Stimulated activated CD4-positive, alpha-beta T cell treated with anti-CD3 and anti-CD28 coated beads, Interleukin-2, amount 100 ng/mL, for 48 hours (primary cell): ENCODE measurements at regions not wholly inside any gene's neighbourhood (a gene's known extent, or its start where the extent isn't known, plus 50 kb on each side); places are given as distances from the start of the nearest gene placed in this dataset.

ENCODE experiments used
- DNase-seq, 2 donors: peaks; one replicate each; pipeline ENCODE4 v3.0.0-alpha.2; 2020

GRCh38 chr4:11609751-11610150 lies 181.1 kb upstream of the HS3ST1 start:
- no peak for DNase-seq

GRCh38 chr4:11608992-11609391 lies 180.3 kb upstream of the HS3ST1 start:
- no peak for DNase-seq

- DNase-seq = no peak
Observed at GRCh38 chr4:11606078-11606477, 177.4 kb upstream of the HS3ST1 start.

- DNase-seq = no peak
Observed at GRCh38 chr4:11605597-11605996, 176.9 kb upstream of the HS3ST1 start.

GRCh38 chr4:11604821-11605220 lies 176.1 kb upstream of the HS3ST1 start:
- DNase-seq = no peak

GRCh38 chr4:11603591-11604194 lies 175.0 kb upstream of the HS3ST1 start:
- no peak for DNase-seq

GRCh38 chr4:11602606-11603340 lies 174.1 kb upstream of the HS3ST1 start:
- no peak for DNase-seq

- no peak for DNase-seq
Observed at GRCh38 chr4:11599064-11599463, 170.4 kb upstream of the HS3ST1 start.

- DNase-seq = no peak
Observed at GRCh38 chr4:11598591-11598990, 169.9 kb upstream of the HS3ST1 start.

GRCh38 chr4:11597506-11597905 lies 168.8 kb upstream of the HS3ST1 start:
- DNase-seq = no peak

GRCh38 chr4:11596989-11597388 lies 168.3 kb upstream of the HS3ST1 start:
- DNase-seq = no peak

GRCh38 chr4:11593576-11594116 lies 165.0 kb upstream of the HS3ST1 start:
- DNase-seq = no peak

GRCh38 chr4:11592276-11592675 lies 163.6 kb upstream of the HS3ST1 start:
- no peak for DNase-seq

- DNase-seq = no peak
Observed at GRCh38 chr4:11590132-11590531, 161.4 kb upstream of the HS3ST1 start.

GRCh38 chr4:11589676-11590075 lies 161.0 kb upstream of the HS3ST1 start:
- no peak for DNase-seq

- DNase-seq = no peak
Observed at GRCh38 chr4:11587797-11588196, 159.1 kb upstream of the HS3ST1 start.

GRCh38 chr4:11585506-11585905 lies 156.8 kb upstream of the HS3ST1 start:
- DNase-seq = no peak

- DNase-seq = no peak
Observed at GRCh38 chr4:11568511-11568910, 139.8 kb upstream of the HS3ST1 start.

- no peak for DNase-seq
Observed at GRCh38 chr4:11566444-11567022, 137.8 kb upstream of the HS3ST1 start.

GRCh38 chr4:11565899-11566298 lies 137.2 kb upstream of the HS3ST1 start:
- DNase-seq = no peak

GRCh38 chr4:11565213-11565612 lies 136.5 kb upstream of the HS3ST1 start:
- no peak for DNase-seq

- DNase-seq = no peak
Observed at GRCh38 chr4:11564021-11564420, 135.3 kb upstream of the HS3ST1 start.

GRCh38 chr4:11549525-11549924 lies 120.8 kb upstream of the HS3ST1 start:
- no peak for DNase-seq

- no peak for DNase-seq
Observed at GRCh38 chr4:11548597-11549082, 119.9 kb upstream of the HS3ST1 start.
